Right lobe of liver (tissue), 4 donors: ENCODE measurements at regions not wholly inside any gene's neighbourhood (a gene's known extent, or its start where the extent isn't known, plus 50 kb on each side); places are given as distances from the start of the nearest gene placed in this dataset.

Experiments used
- POLR2A ChIP-seq: fragments of 450-650 bp; IDR thresholded peaks from one replicate; pipeline ENCODE4 v1.6.1; 2017; ENCODE audit warnings: antibody characterized with exemption, mild to moderate bottlenecking
- TF ChIP-seq, protein P1 (sequence below), 4 donors: fragments of 200-600 bp in 3 of 4; fragments of 450-650 bp in 1 of 4; IDR thresholded peaks; one replicate each; pipeline versions ENCODE4 v1.5.1 to v1.8.0; 2016 to 2022; ENCODE audit warnings: antibody characterized with exemption in 4 of 4, mild to moderate bottlenecking in 2 of 4
- donor health status: DM: no; HTN: no; CAD: no.
- donor health status: DM: no; HTN: no; CAD: no.
- donor health status: DM: no; HTN: yes; CAD: no.

DNA sequence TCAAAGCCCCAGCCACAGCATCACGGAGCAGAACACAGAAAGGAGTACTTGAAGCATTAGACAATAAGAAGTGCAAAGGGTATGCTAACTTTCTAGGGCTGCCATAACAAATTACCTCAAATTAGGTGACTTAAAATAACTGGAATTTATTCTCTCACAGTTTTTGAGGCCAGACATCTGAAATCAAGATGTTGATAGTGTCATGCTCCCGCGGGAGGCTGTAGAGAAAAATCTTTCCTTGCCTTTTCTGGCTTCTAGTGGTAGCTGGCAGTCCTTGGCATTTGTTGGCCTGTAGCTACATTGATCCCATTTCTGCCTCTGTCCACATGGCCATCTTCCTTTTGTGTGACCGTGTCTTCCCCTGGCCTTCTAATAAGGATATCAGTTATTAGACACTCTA lies 51.9 kb upstream of the SPDL1 start:
- TF ChIP-seq, protein P1, sequence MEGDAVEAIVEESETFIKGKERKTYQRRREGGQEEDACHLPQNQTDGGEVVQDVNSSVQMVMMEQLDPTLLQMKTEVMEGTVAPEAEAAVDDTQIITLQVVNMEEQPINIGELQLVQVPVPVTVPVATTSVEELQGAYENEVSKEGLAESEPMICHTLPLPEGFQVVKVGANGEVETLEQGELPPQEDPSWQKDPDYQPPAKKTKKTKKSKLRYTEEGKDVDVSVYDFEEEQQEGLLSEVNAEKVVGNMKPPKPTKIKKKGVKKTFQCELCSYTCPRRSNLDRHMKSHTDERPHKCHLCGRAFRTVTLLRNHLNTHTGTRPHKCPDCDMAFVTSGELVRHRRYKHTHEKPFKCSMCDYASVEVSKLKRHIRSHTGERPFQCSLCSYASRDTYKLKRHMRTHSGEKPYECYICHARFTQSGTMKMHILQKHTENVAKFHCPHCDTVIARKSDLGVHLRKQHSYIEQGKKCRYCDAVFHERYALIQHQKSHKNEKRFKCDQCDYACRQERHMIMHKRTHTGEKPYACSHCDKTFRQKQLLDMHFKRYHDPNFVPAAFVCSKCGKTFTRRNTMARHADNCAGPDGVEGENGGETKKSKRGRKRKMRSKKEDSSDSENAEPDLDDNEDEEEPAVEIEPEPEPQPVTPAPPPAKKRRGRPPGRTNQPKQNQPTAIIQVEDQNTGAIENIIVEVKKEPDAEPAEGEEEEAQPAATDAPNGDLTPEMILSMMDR (IDR thresholded peaks at IDR 0.05), result no peak
- TF ChIP-seq POLR2A, result no peak
